HG02588 (cell line): ENCODE measurements at regions not wholly inside any gene's neighbourhood (a gene's known extent, or its start where the extent isn't known, plus 50 kb on each side); places are given as distances from the start of the nearest gene placed in this dataset.

Experiments used
- ATAC-seq: cut with Tn5 transposase; IDR thresholded peaks from one replicate; pipeline ENCODE4 v1.9.1; 2021; ENCODE audit warnings: mild to moderate bottlenecking, moderate library complexity; ENCODE audit not compliant: unreplicated experiment

DNA sequence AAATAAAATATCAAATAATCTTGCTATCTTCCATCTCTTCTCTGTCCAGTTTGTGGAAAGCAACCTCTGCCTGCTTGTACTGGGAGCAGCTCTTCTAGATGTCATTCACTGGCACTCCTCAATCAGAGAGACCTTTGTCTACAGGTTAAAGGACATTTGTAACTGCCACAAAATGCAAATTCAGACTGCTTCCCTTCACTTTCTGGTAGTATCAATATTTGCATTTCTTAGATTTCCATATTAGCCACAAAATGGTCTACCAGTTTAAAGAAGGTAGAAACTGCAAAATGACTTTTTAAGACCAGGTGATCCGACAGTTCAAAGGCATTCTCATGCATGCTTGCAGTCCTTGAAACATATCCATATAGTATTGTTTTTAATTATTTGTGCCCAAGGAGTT is 51.7 kb upstream of the RCN1 start:
- peak; percentile 60 for ATAC-seq

DNA sequence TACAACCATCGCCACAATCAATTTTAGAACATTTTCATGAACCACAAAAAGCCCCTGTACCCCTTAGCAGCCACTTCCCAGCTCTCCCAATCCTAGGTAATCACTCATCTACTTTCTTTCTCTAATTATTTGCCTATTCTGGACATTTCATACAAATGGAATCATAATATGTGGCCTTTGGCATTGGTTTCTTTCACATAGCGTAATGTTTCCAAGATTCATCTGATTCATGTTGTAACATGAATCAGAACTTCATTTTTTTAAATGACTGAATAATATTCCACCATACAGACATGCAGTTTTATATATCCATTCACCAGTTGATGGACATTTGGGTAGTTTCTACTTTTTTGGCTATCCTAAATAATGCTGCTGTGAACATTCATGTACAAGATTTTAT is 56.2 kb upstream of the RCN1 start:
- ATAC-seq = no peak

DNA sequence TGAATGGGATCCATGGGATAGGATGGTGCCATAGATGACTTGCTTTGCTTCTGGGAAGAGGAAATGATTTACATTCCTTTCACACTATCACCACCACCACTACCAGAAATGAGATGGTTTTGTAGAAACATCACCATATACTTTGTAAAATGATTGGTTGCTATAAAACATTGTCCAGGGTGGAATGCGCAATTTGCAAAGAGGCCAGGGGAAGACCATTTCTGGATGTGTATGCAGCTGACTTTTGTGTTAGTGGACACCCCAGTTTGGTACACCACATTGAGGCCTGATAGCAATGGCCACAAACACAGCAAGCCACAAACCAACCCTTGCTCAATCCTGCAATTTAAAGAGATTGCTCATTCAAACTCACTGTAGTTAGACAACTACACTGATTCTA is 56.7 kb upstream of the RCN1 start:
- ATAC-seq = no peak

DNA sequence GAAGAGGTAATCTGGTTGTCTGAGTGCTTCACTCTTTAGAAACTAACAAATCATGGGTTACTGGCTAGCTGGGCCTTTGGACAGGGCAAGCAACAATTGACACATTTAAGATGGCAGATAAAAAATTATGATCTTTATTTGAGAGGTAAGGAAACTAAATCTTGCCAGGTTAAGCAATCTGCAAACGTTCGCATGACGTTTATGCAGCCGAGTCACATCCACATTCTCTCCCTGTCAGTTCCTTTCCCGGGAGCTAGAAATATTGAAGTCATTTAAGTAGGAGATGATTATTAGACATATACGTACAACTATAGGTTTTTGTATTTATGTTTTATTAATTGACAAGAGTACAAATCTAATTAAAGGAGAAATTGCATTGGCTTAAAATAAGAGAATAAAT is 57.4 kb upstream of the RCN1 start:
- ATAC-seq = no peak

DNA sequence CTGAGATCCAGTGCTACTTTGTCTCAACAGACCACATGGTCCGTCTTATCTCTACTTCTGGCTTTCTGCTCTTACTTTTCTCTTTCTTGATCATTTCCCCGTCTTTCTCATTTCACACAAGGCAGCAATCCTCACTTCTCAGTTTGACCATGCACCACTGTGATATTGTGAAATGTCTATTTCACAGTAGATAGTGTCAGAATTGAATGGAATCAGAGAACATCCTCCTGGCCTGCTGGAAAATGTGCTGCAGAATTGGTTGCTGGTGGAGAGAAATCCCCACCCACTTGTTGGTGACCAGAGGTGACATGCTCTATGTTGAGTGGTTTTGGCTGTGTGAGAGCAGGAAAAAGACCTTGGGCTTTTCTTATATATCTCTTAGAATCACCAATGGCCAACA is 57.8 kb upstream of the RCN1 start:
- ATAC-seq = peak; percentile 32

DNA sequence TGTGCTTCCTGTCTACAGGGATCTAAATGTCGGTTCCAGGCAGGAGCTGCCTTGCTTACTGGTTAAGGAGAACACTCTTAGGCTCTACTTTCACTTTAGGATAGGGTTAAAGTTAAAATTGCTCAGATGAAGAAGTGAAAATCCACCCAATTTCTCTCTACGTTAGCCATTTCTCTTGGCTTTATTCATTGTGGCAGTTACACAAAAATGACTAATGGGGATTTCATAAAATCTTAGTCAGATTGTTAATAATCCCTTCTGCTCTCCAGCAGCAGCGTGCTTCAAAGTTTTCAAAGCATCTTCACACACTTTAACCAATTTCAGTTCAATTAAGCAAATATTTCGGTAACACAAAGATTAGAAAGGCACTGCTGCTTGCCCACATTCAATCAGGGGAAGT is 58.4 kb upstream of the RCN1 start:
- ATAC-seq = peak; percentile 49

DNA sequence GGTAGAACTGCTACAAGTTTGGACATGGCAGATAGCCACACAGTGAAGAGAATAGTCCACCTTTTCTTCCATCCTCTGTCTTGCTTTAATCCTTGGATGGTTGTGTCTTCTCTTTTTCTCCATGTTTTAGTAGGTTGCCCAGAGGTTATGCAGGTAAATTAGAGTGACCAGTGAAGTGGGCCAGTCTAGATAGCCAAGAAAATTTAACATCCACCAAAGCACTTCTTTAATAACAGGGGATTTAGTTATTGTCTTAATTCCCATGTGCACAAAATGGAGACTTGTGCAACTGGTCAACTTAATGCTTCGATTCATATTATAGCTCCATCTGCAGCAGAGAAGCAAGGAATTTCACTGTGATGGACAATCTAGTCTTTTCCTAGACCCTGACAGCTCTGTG is 58.8 kb upstream of the RCN1 start:
- no peak for ATAC-seq

DNA sequence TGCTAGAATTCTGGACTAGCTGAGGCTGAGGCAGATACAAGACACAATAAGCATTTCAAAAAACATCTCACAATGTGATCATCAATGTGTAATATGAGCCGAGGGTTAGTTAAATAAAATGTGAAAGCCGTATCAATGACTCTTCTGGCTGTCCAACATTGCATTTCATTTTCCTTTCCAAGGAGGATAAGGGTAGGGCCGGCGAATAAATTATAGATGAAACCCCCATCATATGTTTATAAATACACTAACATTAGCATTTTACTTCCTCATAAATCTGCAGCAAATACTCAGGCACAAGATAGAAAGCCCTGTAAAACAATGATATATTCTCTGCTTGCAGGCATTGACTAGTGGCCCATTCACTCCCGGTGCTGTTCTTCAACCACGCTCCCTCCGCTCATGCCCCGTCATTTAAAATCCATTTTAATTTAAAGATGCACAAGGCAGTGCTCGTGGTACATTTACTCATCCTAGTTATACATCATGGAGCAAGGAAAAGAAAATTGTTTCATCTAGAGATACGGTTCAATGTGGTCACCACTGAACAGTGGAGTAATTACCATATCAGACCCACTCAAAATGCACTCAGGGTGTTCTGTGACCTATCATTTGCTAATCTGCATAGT is 59.9 kb upstream of the RCN1 start:
- ATAC-seq = no peak

DNA sequence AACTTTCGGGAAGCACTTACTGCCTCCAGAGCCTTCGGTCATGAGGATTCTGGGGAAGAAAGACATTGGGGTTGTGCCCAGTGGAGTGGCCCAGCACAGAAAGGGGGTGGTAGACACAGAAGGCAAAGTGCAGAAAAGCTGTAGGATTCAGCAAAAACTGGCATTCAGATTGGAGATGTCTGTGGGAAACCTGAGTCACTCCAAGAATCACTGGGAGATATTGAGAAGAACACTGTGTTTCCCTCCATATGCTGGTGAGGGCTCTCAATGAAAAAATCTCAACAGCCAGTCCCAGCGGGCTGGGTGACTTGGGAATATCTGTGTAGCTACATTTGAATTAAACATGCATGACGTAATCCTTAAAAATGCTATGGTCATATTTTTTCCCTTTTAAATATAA is 61.2 kb upstream of the RCN1 start:
- ATAC-seq = no peak

DNA sequence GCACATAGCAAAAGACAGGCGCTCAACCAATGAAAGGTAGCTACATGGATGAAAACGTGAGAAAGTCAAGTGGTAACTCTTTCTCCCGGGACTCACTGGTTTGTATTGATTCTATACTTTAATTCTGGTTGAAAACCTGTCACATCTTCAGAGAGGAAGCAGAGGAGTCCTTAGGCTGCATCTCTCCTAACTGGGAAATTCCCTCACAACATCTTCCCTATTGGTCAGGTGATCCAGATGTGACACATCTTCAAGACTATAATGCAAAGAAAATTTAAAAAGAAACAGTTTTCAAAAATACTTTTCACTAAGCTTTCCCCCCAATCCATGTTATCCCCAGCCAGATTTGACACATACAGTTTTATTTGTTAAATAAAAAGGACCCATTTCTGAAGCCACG is 62.7 kb upstream of the RCN1 start:
- ATAC-seq = no peak

DNA sequence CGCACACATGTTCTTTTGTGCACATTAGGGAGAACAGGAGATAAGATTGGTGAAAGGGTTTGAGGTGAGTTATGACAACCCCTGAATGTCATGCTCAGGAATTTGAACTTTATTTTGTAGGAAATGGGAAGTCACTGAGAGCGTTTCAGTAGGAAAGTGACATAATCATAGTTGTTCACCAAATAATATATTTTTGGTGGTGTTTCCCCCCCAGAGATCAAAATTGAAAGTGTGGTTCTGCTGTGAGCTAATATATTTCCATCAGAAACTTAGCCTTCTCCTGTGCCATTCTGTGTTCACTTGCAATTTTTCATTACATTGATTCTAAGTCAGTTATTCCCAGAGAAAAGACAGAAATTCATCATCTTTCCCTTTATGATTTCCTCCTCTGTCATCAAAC is 64.1 kb upstream of the RCN1 start:
- no peak for ATAC-seq

DNA sequence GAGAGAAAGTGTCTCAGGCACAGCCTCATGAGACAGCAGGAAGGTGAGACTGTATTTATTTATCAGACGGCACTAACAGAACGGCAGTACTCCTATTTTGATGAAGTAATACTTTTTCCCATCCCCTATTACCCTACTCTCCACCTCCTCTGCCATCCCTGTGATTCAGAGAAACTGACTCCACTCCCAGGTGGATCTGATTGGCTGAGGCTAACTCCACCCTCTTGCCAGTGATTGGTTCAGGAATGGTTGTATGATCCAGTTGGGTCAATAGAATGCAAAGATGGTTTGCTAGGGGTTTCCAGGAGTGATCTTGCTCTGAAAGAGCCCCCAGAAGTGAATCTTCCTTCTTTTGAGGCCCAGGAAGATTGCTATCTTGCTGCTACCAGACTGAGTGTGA is 65.9 kb upstream of the RCN1 start:
- no peak for ATAC-seq

DNA sequence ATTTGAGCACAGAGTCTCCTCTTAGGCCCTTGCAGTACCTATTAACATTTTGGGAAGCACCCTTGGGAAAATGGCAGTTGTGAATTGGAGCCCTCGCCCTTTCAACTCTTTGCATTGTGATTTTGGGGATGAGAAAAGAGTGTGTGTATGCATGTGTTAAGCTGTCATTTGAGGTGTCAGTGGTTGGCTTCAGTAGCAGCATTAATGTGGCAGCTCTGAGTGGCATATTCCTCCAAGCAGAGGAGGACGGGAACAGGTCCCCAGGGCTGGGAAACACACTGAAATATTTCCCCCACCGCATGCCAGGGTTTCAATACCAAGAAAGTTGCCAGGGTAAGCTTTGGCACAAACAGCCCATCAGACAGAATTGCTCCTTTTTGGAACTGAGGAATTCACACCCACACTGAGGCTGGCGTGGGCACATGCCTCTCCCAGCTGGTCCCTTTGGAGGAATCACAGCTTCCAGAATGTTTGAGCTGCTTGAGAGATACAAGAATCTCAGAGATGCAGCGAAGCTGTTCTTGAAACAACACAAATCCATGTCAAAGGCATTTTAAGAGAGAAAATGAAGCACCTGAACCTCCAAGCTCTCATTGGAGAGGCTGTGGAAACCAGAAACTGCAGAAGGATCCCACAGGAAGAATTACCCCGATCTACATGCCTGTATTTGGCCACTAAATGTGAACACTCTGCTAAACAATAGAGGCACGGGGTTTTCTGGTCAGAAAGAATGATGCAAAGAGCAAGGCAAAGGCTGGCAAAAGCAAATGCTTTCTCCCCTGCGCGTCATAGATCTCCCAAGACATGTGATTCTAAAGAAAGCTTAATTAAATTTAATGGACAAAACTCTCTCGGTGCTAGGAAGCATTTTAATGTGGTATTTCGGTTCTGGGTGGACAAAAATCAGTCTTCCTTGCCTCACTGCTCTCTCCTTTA is 67.2 kb upstream of the RCN1 start:
- ATAC-seq = no peak

DNA sequence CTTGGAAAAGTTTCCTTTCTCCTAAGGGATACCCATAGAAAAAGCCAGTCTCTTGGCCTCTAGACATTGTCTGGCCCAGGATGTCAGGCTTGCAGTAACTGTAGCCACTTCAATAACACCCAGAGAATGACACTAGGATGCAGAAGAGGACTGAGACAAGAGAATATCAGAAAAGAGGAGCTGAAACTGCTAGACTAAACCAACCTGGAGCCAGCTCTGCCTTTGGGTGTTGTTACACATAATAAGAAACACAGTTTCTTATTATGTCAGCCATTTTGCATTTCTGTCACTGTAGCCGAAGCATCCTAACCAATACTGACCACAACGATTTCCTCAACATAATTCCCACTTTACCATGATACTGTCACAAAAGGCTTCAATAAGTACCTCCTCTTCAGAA is 72.2 kb upstream of the RCN1 start:
- no peak for ATAC-seq

DNA sequence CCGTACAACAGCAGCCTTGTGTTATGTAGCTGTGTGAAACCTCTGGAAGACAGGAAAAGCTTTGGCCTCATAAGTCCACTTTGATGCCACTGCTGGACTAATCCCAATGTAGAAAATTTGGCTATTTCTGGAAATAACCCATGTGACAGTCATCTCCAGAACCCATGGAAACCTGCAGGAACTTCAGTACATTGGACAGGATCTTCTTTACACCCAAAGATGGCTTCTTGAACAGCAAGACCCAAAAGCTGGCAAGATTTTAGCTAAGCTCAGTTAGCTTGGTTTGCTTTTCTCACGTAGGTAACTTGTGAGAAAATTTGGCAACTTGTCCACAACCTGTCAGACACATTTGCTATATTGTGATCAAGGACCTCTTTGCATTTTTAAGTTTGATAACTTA is 74.8 kb upstream of the RCN1 start:
- ATAC-seq = no peak

DNA sequence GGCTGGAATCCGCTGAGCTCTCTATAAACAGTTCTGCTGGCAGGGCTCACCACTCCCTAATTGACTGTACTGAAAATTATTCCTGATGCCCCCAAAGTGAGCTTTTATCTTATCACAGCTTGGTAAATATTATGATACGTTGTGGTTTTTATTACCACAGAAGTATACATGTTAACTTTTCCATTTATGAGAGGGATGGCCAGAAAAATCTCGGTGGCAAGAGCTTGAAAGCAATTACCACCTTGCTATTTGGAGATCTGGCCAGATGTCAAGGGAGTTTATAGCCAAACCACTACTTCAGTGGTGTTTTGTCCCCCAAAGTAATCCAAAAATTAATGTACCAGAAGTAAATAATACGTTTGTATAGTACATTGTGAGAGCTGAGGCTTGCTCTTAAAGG is 75.4 kb upstream of the RCN1 start:
- ATAC-seq = no peak

DNA sequence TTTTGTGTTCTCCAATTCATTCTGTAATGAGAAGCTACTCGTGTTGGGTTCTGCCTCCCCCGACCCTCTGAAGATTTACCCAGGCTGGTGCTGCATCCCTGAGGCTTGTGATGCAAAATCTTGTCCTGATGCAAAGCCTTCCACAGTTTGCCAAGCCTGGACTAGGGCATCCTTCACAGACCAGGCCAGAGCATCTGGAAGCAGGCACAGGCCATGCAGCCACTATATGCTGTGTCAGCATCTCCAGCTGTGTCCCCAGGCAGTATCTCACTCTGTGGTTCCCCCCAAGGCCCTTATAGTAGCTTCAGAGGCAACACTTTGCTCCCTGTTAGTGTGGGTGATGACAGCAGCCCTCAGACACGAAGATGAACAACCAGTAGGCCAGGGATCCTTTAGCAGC is 77.3 kb upstream of the RCN1 start:
- ATAC-seq = no peak

DNA sequence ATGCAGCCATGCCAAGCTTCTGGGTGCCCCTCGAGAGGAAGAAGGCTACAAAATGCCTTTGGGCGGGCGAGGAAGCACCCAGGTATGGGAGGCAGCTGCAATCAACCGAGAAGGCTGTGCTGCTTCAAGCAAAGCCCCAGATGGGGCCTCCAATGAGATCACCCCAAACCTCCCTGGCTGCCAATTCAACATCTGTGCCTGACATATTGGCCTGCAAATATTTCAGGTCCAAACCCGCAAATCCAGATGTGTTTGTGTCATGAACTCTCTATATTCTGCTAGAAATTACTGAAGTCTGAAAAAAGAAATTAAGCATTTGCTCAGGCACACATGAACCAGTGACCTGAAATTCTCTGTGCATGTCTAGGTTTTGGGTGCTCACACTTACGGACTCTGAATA is 78.8 kb upstream of the RCN1 start:
- no peak for ATAC-seq

DNA sequence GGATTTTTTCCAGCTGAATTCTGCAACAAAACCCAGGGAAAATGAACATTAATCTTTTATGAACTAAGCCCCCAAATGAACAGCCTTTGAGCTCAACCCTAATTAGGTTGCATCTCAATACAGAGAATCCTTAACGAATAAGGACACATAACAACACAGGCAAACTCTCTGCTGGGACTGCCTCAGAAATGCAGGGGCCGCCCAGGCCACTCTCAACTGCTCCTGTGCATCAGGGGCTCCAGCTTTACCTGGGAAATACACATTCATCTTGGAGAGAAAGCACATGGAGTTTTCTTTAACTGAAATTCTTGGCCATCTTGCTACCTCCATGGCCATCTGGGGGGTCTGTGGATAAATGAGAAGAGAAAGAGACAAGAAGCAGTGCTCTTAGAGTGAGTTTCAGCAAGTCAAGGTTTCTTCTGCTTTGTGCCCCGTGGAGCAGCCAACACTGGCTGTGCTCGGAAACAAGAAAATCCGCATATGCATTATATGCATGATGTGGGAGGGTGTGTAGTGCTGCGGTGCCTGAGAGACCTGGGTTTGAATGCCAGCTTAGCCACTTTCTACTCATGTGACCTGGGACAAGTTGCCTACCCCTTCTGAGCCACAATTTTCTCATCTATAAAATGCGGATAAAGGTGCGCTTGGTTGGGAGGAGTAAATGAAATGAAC is 81.9 kb upstream of the RCN1 start:
- ATAC-seq = no peak

DNA sequence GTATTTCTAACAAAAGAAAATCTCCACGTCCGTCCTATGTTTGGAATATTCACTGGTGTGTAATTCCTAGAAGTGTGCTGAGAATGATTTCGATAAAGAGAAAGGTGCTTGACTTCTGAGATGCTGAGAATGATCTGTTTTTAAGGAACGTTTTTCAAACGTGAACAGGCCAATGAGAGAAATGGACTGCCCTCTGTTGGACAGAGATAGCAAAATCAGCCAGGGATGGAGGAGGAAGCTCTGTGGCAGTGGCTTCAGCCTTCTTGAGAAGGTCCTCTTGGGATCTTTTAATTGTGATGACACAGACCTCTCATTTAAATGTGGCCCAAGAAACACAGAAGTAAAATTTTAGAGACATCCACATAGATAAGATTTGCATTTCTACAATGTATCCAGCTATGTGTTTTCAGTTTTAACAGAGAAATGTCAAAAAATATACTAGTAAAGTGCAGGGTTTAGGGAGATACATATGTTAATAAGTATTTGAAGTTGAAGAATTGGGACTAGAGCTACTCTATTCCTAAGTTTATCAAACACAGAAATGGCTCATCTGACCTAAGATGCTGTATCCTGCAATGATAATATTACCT is 84.0 kb upstream of the RCN1 start:
- ATAC-seq = no peak

DNA sequence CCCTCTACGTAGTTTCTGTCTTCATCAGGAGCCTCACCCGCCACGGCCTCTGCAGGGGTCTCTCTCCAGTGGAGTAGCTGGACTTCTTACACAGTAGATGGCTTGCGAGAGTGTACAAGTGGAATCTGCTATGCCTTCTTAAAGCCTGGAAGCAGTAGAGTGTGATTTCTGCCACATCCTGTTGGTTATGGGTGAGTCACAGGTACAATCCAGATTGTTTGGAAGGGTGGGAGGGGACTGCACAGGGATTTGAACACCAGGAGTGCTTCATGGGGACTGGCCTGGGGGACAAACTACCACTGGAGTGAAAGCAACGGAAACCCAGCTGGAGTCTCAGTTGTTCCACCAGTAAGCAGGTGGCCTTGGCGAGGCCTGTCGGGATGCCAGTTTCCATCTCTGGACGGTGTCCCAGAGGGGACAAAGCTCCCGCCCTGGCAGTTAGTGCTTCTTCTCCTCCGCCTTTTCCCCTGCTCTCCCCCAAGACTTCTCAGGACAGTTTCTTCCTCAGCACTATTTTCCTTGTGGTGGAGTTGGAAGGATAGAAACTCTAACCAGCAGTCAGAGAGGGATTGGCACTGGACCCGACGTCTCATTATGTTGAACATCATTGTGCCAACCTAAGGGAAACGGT is 85.0 kb upstream of the RCN1 start:
- no peak for ATAC-seq
